ENCODE measurements at regions not wholly inside any gene's neighbourhood (a gene's known extent, or its start where the extent isn't known, plus 50 kb on each side); places are given as distances from the start of the nearest gene placed in this dataset.
"Not testable (repeated sequence)": the region's sequence is repeated elsewhere in the genome, so short reads cannot be mapped to it uniquely, and the experiment has no call there.

DNA sequence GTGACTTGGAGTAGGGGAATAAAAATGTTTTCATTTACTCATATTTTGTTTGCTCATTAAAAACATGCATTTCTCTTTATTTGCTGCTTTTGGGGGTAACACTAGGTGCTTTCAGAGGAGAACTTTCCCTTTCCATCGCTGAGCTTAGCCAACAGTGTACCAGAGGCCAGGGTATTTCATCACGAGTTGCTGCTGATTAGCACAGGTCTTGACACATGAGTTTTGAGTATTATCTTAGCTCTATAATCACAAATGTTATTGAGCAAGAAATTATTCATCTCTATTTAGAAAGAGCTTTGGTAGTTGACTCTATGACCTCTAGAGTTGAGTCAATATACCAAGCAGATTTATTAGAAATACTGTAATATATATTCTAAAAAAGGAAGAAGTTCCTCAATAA is 375.9 kb downstream of the NXPH1 start:
- DNase-seq: no peak

- no peak for DNase-seq
Observed at GRCh38 chr7:8817448-8818036, 384.1 kb downstream of the NXPH1 start.

GRCh38 chr7:8818406-8818805 is 385.0 kb downstream of the NXPH1 start:
- no peak for DNase-seq

GRCh38 chr7:8822595-8822994 is 389.2 kb downstream of the NXPH1 start:
- no peak for DNase-seq

DNA sequence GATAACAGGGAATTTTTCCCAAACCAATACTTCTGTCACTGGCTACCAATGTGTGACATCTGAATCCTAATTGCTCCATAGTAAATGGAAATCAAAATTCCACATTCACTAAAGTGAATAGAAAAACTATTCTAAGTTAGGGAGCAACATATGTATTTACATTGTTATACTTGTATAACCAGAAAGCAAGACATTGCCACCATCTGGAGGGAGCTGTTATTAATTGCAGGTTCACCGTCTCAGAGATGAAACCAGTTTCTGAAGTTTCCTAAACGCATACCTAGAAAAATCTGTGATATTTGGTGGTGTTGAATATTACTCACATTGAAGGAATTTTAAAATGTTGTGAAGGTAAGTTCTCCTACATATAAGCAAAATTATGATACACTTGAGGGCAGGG is 390.1 kb downstream of the NXPH1 start:
- no peak for DNase-seq

- no peak for DNase-seq
Observed at GRCh38 chr7:8827329-8827728, 393.9 kb downstream of the NXPH1 start.

DNA sequence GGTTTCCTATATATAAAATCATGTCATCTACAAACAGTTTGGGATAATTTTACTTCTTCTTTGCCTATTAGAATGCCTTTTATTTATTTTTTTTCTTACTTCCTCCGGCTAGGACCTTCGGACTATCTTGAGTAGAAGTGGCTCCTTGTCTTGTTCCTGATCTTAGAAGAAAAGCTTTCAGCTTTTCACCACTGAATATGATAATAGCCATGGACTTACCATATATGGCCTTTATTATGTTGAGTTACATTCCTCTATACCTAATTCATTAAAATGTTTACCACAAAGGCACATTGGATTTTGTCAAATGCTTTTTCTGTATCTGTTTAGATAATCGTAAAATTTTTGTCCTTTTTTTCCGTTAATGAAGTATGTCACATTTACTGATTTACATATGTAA is 395.7 kb downstream of the NXPH1 start:
- no peak for DNase-seq

- DNase-seq: no peak
Observed at GRCh38 chr7:8831376-8831775, 398.0 kb downstream of the NXPH1 start.

DNA sequence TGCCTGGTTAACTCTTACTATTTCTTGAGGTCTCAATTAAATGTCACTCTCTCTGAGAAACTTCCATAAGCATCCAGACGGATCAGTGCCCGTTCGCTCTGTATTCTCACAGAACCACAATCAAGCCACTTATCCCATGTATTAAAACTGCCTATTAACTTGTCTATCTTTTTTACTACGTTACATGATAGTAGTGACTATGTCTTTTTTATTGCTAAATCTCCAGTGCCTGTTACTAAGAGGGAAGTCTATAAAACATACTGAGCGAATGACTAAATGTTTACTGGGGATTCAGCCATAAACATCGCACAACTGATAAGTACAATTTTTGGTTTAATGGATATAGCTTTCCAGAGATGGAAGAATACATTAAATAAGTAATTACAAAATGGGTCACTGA is 399.9 kb downstream of the NXPH1 start:
- no peak for DNase-seq

DNA sequence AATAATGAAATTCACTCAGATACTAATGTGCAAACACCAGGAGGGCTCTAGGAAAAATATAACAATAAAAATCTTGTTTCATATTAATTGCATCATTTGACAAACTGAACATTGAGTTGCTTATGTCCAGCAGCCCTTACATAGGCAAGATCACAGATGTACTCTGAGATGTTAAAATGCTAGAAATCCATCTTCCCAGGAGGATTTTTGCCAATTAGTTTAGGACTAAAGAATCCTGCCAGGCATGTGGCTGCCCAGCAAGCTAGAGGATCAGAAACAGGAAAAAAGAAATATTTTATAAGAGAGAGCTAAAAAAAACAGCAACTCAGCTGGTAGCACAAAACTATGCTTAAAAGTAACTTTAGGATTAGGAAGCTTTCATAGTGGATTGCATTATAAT is 407.8 kb downstream of the NXPH1 start:
- DNase-seq: no peak

- no peak for DNase-seq
Observed at GRCh38 chr7:8871716-8872115, 438.3 kb downstream of the NXPH1 start.

DNA sequence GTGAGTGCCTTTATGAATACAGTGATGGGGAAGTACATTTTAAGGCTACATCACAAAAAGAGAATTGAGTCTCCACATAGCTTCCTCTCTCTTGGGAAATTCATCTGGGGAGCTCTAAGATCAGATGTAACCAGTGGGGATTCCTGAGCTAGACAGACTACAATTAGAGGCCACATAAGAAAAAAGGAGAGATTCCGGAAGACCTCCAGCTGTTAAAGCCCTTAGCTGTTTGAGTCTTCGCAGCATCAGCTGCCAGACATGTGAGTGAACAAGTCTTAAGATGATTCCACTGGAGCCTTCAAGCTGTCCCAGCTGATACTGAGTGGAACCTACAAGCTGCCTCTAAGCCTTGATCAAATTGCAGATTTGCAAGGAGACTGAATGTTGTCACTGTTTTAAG is 448.5 kb downstream of the NXPH1 start:
- DNase-seq: no peak

DNA sequence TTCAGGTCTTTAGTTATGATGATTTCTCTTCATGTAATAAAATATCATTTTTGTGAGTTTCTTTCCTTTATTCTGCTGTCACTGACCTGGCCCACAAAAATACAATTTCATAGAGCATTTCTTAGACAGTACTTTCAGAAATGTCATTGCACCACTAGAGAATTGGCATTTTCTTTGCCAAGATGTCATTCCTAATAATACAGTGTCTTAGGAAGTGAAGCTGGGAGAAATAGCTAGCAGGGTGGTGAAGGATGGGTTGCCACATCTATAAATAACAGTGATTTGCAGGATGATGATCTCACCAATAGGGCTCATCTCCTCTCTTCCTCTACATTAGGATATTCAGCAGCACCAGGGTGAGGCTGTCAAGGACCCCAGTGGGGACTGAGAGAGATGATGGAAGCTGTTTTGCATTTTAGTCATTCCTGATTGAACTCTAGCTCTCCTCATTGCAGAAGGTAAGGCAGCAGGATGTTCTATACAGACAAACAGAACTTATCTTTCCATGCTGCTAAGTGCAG is 452.1 kb downstream of the NXPH1 start:
- DNase-seq: no peak

- not testable (repeated sequence) for DNase-seq
Observed at GRCh38 chr7:8890346-8890745, 456.9 kb downstream of the NXPH1 start.

GRCh38 chr7:8893775-8894174 is 460.4 kb downstream of the NXPH1 start:
- DNase-seq: no peak

DNA sequence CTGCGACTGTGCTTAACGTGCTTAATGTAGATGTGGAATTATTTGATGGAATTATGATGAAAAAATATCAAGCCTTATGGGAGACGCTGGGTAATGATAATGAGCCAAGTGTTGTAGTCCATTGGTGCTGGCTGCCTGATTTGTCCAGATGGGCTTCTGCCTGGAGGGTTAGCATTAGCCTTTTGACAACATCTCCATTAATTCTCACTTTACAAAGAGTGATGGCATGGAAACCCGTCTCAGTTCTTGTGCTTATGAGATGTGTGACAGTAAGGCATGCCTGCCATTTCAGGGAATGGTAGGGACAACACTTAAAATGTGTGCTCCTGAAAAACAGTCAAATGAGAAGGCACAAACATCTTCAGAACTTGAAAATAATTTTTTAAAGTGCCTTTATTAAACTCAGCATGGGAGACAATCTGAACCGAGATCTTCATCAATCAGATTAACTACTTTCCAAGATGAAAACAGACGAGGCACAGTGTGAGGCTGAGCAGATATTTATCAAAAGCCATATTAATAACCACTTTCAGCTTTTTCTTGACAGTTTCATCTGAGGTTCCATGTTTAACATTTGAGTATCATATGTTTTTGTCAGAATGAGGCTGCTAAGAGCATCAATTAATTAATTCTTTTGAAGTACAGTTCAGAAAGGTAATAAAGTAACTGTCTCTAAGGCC is 473.1 kb downstream of the NXPH1 start:
- no peak for DNase-seq

DNA sequence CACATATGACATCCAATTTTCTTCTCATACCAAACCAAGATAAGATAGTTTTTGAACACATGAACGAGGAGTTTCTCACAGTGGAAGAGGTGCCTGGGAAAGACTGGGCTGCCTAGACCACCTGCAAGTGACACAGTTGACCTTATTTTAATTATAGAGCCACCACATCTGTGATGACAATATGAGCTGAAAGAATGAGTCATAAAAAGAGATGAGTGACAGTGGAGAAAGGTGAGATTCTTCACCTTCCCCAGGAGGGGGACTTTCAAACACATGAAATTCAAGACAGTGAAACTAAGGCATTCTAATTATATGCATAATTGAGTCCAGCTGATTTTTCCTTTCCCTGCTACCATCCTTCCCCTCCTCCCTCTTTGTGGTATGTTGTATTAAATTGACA is 475.5 kb downstream of the NXPH1 start:
- DNase-seq: no peak

DNA sequence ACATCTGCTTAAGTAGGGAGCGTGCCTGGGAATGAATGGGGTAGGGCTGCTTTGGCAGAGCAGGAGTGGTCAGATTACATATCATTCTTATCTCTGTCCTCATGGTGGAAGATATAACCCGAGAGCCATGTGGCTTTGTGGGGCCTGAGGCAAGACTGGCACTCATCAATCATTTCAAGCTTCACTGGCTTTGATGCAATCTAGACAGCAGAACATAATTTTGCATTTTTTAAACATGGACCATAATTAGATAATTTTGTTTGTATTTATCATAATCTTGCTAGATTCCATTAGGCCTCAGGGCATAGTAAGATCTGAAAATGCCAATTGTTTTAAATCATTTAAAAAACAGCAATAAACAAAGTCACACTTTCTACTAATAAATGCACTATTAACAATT is 480.3 kb downstream of the NXPH1 start:
- no peak for DNase-seq

- no peak for DNase-seq
Observed at GRCh38 chr7:8921807-8922206, 488.4 kb downstream of the NXPH1 start.

- DNase-seq: no peak
Observed at GRCh38 chr7:8922726-8923125, 489.3 kb downstream of the NXPH1 start.

- DNase-seq: no peak
Observed at GRCh38 chr7:8923164-8923806, 489.9 kb downstream of the NXPH1 start.

GRCh38 chr7:8931906-8932646 is 498.7 kb downstream of the NXPH1 start:
- no peak for DNase-seq

DNA sequence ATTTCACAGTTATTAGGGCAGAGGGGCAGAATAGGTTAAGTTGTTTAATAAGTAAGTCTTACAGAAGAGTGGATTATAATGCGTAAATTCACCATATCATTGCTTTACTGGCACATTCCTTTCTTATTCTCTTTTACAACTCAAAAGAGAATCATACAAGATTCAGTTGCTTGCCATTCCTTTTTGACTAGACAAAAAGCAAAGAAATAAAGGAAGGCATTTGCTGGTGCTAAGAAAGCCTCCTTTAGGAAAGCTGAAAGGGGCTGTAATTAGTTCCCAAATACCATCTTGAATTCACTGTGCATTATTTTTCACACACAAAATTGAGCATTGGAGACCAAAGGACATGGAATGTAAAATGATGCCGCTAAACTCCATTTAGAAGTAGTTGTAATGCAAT is 499.3 kb downstream of the NXPH1 start:
- no peak for DNase-seq

GRCh38 chr7:8937204-8937603 is 503.8 kb downstream of the NXPH1 start:
- no peak for DNase-seq
